Common myeloid progenitor, CD34-positive (primary cell): ENCODE measurements at regions not wholly inside any gene's neighbourhood (a gene's known extent, or its start where the extent isn't known, plus 50 kb on each side); places are given as distances from the start of the nearest gene placed in this dataset.

ENCODE experiments used
- CTCF ChIA-PET: fragments of 350-600 bp; sonication (Branson Sonifier 250); formaldehyde crosslinking; loops from one replicate; lab custom pipeline; 2021; ENCODE audit warnings: antibody characterized with exemption; lab: Charles Lee
- POLR2A ChIA-PET: fragments of 350-600 bp; sonication (Branson Sonifier 250); formaldehyde crosslinking; loops from one replicate; lab custom pipeline; 2021; ENCODE audit warnings: antibody characterized with exemption; lab: Charles Lee
- DNase-seq, 3 donors: peaks; one replicate each; pipeline versions ENCODE4 v3.0.0 to v3.0.0-alpha.2; 2013
- H3K27ac ChIP-seq, 2 experiments: 1 replicate in 1 of 2; 2 replicates in 1 of 2; pipeline ENCODE4 v1.7.0; 2013; ENCODE audit warnings: inconsistent platforms in 2 of 2, low read length in 2 of 2, mild to moderate bottlenecking in 2 of 2, low read depth in 1 of 2, moderate library complexity in 1 of 2; ENCODE audit not compliant: severe bottlenecking in 2 of 2, insufficient read depth in 1 of 2, poor library complexity in 1 of 2
- H3K27me3 ChIP-seq, 5 experiments: replicated peaks in 2 of 5; 1 replicate in 3 of 5; 2 replicates in 2 of 5; pipeline versions ENCODE4 v1.6.1 to v1.7.0; 2013; ENCODE audit warnings: low read length in 4 of 5, mild to moderate bottlenecking in 2 of 5, moderate library complexity in 2 of 5, inconsistent platforms in 1 of 5; ENCODE audit not compliant: insufficient read depth in 5 of 5, control insufficient read depth in 4 of 5
- H3K36me3 ChIP-seq, 4 experiments: 1 replicate in 2 of 4; 2 replicates in 2 of 4; pipeline versions ENCODE4 v1.6.1 to v1.7.0; 2013; ENCODE audit warnings: low read length in 3 of 4, control low read depth in 1 of 4, mild to moderate bottlenecking in 1 of 4; ENCODE audit not compliant: control insufficient read depth in 4 of 4, insufficient read depth in 4 of 4
- H3K4me1 ChIP-seq, 4 experiments: 1 replicate in 3 of 4; 2 replicates in 1 of 4; pipeline versions ENCODE4 v1.6.1 to v1.7.1; 2013; ENCODE audit warnings: low read length in 3 of 4, mild to moderate bottlenecking in 3 of 4, control low read depth in 1 of 4, inconsistent platforms in 1 of 4, moderate library complexity in 1 of 4; ENCODE audit not compliant: control insufficient read depth in 4 of 4, insufficient read depth in 4 of 4; ENCODE audit errors: control extremely low read depth in 1 of 4
- H3K4me3 ChIP-seq, 7 experiments: 1 replicate in 4 of 7; 2 replicates in 3 of 7; pipeline versions ENCODE4 v1.5.1 to v1.7.0; 2013; ENCODE audit warnings: mild to moderate bottlenecking in 7 of 7, low read length in 6 of 7, moderate library complexity in 6 of 7, inconsistent platforms in 2 of 7, low read depth in 2 of 7, control low read depth in 1 of 7; ENCODE audit not compliant: insufficient read depth in 4 of 7, control insufficient read depth in 1 of 7; ENCODE audit errors: extremely low read depth in 1 of 7
- H3K9me3 ChIP-seq, 5 experiments: 1 replicate in 4 of 5; 2 replicates in 1 of 5; pipeline versions ENCODE4 v1.6.1 to v1.7.1; 2013; ENCODE audit warnings: low read length in 4 of 5, mild to moderate bottlenecking in 2 of 5, inconsistent platforms in 1 of 5, low read depth in 1 of 5, moderate library complexity in 1 of 5; ENCODE audit not compliant: control insufficient read depth in 4 of 5, insufficient read depth in 2 of 5; ENCODE audit errors: control extremely low read depth in 1 of 5
- WGBS: methylation state at CpG from one replicate; pipeline ENCODE4 v1.1.5; 2013; ENCODE audit not compliant: insufficient coverage; 5-methylcytosine and 5-hydroxymethylcytosine counted together

DNA sequence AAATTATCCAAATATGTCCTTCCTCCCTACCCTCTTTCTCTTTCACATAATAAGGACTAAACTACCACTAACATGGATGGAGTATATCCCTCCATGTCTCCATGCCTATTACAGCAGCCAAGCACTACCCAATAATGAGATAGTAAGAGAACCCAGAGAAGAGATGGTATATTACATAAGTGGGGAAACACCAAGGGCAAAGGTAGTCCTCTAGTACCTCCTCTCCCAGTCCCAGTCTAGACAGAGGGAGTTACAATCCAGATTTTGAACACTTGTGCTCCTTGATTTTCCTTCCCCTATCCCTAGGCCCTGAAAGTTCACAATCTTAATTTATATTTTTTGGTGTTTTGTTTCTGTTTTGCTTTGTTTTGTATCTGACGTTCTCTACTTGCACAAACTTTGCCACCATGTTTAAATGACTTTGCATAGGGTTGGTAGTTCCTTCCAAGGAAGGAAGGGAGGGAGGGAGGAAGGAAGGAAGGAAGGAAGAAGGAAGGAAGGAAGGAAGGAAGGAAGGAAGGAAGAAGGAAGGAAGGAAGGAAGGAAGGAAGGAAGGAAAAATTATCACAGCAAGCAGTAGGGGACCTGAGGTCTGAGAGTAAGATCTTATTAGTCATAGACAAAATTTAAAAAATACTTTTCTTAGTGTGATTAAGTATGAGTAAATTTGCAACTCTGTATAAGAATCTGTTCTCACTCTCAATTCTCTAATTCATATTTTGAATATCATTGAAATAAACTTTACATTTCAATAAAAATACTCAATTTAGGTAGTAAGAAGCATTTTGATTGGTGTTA lies 521.9 kb downstream of the PTPRC start:
- H3K4me3 ChIP-seq, result no peak overlapping the region
- H3K4me1 ChIP-seq, result peaks cover 0 to 7% (median 2%) of the 10 kb centered on the region in 4 experiments
- H3K36me3 ChIP-seq, result no peaks in the 10 kb centered on the region
- ChIA-PET POLR2A (no interaction called here), CTCF (interaction anchor here (0.6 kb wide), 1 partner anchor 1137 kb away, joined by 4 read pairs; no protein-coding TSS in a partner anchor)
- no peaks in the 10 kb centered on the region for H3K27me3 ChIP-seq
- peaks cover 0 to 3% (median 0%) of the 10 kb centered on the region in 5 experiments for H3K9me3 ChIP-seq
- H3K27ac ChIP-seq, result no peak overlapping the region
- no CpG with 5 or more reads among the region's 1 CpG for WGBS
- peak in 2 of 3 donors; percentile 41 to 43 for DNase-seq

DNA sequence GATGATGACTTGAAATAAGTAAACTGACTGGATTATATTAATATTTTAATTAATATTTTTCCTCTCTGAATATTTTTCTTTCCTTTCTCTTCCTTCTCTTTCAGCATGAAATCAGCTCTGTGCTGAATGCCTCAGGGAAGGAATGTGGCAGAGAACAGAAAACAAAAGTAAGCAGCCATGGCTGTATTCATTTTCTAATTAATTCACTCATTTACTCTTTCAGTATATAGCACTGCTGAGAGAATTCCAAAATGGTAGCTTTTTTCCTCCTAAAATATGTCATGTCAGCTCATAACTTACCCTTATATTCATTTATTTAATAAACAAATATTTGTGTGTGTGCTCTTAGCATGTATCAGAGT lies 522.5 kb downstream of the PTPRC start:
- H3K36me3 ChIP-seq, result no peaks in the 10 kb centered on the region
- peaks cover 0 to 3% (median 0%) of the 10 kb centered on the region in 5 experiments for H3K9me3 ChIP-seq
- no peaks in the 10 kb centered on the region for H3K27me3 ChIP-seq
- POLR2A ChIA-PET, result no interaction called here
- H3K4me1 ChIP-seq, result peaks cover 0 to 4% (median 2%) of the 10 kb centered on the region in 4 experiments
- CTCF ChIA-PET, result interaction anchor here (0.6 kb wide), 1 partner anchor 1136 kb away, joined by 4 read pairs; no protein-coding TSS in a partner anchor
- H3K4me3 ChIP-seq, result no peak overlapping the region
- no peak for DNase-seq
- no peak overlapping the region for H3K27ac ChIP-seq

DNA sequence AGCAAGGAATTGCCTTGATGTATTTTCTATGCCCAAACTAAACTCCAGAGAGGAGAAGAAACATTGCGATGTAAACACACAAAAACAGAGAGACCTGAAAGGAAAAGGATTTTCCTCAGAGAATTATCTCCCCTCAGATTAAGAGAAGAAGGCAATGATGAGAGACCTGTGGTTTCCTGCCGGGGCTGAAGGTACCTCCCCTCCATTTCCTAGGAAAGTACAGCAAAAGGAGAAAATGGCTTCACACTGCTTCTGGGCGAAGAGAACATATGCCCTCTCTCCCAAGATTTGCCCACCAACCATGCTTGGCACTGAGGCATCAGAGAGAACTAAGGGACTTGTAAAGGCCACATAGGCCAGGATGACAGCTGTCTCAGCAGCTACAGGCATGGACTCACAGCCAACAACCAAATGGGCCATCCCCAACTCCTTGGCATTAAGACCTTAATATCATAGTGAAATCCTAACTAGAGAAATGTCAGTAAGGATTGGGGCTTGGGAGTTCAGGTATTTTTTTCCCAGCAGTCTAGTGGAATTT lies 523.0 kb downstream of the PTPRC start:
- H3K4me1 ChIP-seq, result peaks cover 0 to 4% (median 2%) of the 10 kb centered on the region in 4 experiments
- peaks cover 0 to 3% (median 0%) of the 10 kb centered on the region in 5 experiments for H3K9me3 ChIP-seq
- no peaks in the 10 kb centered on the region for H3K36me3 ChIP-seq
- H3K27ac ChIP-seq, result no peak overlapping the region
- 58% methylated on average over 2 of the region's 3 CpGs for WGBS
- H3K27me3 ChIP-seq, result no peaks in the 10 kb centered on the region
- ChIA-PET CTCF (no interaction called here), POLR2A (no interaction called here)
- no peak overlapping the region for H3K4me3 ChIP-seq
- DNase-seq, result peak in 1 of 3 donors; percentile 8

DNA sequence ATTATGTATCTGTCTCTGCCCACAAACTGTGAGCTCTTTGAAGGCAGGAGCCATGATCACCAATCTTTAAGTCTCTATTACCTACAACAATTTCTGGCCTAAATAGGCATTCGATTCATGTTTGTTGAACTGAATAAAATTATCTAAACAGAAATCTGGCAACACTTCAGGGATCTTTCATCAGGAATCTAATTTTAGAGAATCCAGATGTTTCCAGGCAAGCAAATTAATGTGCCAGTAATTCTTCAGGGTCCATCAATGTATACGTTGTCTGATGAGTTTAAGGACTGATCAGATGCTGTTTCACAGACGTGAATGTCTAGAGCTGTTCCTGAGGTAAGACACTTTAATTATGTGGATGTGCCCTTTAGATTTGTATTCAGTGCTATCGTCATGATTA lies 524.4 kb downstream of the PTPRC start:
- H3K27me3 ChIP-seq, result no peaks in the 10 kb centered on the region
- ChIA-PET CTCF (no interaction called here), POLR2A (no interaction called here)
- H3K4me1 ChIP-seq, result peaks cover 0 to 4% (median 2%) of the 10 kb centered on the region in 4 experiments
- H3K9me3 ChIP-seq, result peaks cover 0 to 3% (median 0%) of the 10 kb centered on the region in 5 experiments
- no peak for DNase-seq
- H3K4me3 ChIP-seq, result no peak overlapping the region
- no peak overlapping the region for H3K27ac ChIP-seq
- WGBS, result no CpG with 5 or more reads among the region's 4 CpGs
- H3K36me3 ChIP-seq, result no peaks in the 10 kb centered on the region

DNA sequence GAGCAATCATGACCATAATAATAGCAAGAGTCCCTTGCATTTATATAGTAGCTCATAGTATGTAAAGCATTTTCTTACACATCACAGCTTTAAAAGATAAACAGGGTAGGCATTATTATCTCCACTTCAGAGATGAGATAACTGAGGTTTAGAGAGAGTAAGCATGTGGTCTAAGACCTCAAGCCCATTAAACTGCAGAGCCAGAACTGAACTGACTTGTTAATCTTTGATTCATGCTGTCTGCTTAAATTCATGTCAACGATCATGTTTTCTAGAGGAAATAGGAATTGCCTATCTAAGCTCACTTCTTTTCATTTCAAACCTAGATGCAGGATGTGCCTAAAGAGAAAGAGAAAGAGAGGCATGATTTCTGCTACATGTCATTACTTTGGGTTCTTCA lies 524.8 kb downstream of the PTPRC start:
- ChIA-PET CTCF (no interaction called here), POLR2A (no interaction called here)
- DNase-seq, result no peak
- Histone ChIP-seq H3K27ac (no peak overlapping the region), H3K4me3 (no peak overlapping the region), H3K27me3 (no peaks in the 10 kb centered on the region), H3K4me1 (peaks cover 0 to 4% (median 3%) of the 10 kb centered on the region in 4 experiments), H3K36me3 (no peaks in the 10 kb centered on the region), H3K9me3 (peaks cover 0 to 3% (median 0%) of the 10 kb centered on the region in 5 experiments)
- WGBS, result 43% methylated on average over 1 of the region's 1 CpG

DNA sequence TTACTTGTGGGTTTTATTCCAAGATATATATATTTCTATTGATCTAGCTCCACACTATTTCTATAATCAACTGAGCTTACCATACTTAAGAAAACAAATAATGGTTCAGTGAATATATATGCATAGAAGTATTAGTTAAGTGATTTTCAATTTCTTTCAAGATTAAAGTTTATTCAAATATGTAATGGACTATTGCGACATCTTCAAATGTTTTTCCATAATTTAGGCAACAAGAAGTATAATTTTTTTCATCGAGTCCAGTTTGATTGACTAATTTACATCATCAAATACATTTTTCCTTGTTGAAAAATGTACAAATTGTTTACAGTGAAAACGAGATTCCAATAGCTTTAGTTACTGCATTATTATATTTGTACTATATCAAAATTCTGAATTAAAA lies 528.6 kb downstream of the PTPRC start:
- Histone ChIP-seq H3K27ac (no peak overlapping the region), H3K4me3 (no peak overlapping the region), H3K36me3 (no peaks in the 10 kb centered on the region), H3K27me3 (no peaks in the 10 kb centered on the region), H3K4me1 (peaks cover 0 to 7% (median under 1%) of the 10 kb centered on the region in 4 experiments), H3K9me3 (no peaks in the 10 kb centered on the region)
- CTCF ChIA-PET, result no interaction called here
- DNase-seq, result no peak
- POLR2A ChIA-PET, result no interaction called here
- WGBS, result no CpG with 5 or more reads among the region's 3 CpGs

DNA sequence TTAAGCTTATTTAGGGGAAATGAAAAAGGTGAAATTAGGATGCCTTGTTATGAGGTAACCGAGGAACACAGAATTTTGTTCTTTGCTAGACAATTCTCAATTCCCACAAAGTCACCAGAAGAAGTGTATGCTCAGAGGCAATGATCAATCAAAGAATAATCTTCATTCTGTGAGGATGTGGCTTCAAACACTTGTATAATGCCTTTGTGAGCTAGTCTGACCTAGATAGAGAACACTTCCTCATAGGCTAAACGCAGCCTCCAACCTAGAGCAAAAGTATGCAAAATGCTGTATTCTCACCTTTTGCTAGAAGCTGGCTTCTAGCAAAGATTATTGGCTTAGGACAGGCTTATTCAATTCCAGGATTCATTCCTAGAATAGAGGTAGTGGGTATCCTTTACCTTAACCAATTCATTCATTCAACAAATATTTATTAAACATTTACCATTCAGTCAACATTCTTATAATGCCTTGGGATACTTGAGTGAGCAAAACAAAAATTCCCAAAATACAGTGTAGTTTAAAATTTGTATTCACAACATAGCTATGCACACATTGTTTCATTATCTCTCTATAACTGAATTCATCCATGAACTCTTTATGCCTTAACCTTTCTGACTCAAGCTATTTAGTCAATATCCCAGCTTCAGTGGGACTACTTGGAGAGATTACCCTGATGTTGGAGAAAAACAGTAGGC lies 530.2 kb downstream of the PTPRC start:
- H3K4me1 ChIP-seq, result peaks cover 4 to 16% (median 13%) of the 10 kb centered on the region in 4 experiments
- no peak for DNase-seq
- no peaks in the 10 kb centered on the region for H3K9me3 ChIP-seq
- no peak overlapping the region for H3K27ac ChIP-seq
- WGBS, result no CpG with 5 or more reads among the region's 2 CpGs
- POLR2A ChIA-PET, result no interaction called here
- H3K36me3 ChIP-seq, result no peaks in the 10 kb centered on the region
- H3K27me3 ChIP-seq, result no peaks in the 10 kb centered on the region
- CTCF ChIA-PET, result no interaction called here
- no peak overlapping the region for H3K4me3 ChIP-seq
